Hindlimb muscle (tissue), 1 donor: ENCODE measurements at regions not wholly inside any gene's neighbourhood (a gene's known extent, or its start where the extent isn't known, plus 50 kb on each side); places are given as distances from the start of the nearest gene placed in this dataset.

Experiments used
- DNase-seq: peaks from one replicate; pipeline ENCODE4 v3.0.0-alpha.2; 2013

DNA sequence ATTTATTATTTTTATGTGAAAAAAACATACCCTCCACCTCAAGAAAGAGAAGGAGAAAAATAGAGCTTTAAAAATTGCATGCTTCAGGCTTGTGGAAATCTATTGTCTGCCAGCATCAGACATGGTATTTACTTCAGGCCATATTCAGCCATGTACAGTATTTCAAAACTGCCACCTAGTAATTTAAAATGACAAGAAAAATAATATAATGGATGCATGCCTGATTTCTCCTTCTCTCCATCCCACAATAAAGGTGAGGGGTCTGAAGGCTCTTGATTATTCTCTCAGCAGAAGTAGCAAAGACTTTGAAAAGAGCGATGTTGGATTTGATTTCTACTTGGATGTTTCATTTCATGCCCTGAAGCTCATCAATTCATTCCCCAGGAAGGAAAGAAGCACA, 250.7 kb downstream of the TBC1D4 start:
- no peak for DNase-seq

DNA sequence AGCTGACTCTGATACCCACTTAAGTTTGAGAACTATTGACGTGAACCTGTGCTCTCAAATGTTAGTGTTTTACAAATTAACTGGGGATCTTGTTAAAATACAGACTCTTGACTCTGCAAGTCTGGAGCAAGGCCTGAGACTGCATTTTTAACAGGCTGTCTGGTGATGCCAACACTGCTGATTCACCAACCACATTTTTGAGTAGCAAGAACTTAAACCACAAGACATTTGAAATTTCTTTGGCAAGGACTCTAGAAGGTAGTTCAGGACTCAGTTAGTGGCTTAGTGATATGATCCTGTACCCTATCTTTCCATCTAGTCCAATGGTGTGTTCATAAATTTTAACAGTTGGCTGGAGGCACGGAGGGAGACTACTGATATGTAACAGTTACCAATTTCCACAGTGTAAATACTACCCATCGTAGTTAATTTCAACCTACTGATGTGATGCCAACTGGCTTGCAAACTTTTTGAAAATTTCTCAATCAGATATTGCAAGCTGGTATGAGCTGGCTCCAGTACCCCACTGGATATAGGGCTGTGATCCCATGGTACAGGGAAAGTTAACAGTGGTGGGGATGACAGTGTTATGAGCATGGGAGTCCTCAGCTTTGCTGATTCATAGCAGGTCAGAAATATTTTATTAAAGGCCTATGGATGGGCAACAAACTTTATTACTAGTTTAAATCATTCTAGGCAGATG, 255.1 kb downstream of the TBC1D4 start:
- DNase-seq = no peak

DNA sequence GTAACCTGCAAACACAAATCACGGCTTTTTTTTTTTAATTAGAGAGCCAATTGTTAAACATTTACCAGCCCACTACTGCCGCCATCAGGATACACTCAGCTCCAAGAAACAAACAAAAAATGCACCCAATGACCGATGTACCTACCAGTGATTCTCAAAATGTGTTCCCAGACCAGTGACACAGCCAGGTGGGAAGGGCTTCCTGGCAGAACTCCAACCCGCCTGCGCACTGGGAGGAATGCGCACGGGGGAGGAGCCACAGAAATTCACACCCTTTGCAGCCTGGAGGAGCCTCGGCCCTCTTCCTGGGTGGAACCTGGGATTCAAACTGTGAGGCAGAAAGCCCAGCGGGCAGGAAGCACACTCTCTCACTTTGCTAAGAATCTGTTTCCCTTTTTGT, 255.9 kb downstream of the TBC1D4 start:
- DNase-seq = no peak

DNA sequence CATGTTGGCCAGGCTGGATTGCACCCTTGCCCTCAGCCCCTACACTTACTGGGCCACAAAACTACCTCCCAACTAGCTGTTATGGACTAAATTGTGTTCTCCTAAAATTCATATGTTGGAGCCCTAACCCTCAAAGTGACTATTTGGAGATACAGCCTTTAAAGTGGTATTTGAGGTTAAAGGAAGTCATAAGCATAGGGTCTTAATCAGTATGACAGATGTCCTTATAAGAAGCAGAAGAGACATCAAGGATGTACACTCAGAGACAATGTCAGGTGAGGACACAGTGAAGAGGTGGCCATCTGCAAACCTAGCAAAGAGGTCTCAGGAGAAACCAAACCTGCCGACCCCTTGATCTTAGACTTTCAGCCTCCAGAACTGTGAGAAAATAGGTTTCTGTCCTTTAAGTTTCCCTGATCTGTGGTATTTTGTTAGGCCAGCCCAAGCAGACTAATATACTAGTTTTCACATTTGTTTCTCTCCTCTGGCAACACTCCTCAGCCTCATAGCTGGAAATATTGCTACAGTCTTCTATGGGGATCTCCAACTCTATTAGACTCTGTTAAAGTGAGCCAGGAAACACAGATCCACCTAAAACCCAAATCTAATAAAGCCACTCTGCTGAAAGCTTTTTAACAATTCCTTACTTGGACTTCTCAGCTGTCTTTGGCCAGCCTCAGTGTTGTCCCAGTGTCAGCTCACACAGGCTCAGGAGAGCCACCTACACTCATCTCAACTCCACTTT, 256.5 kb downstream of the TBC1D4 start:
- DNase-seq = peak; percentile 53

DNA sequence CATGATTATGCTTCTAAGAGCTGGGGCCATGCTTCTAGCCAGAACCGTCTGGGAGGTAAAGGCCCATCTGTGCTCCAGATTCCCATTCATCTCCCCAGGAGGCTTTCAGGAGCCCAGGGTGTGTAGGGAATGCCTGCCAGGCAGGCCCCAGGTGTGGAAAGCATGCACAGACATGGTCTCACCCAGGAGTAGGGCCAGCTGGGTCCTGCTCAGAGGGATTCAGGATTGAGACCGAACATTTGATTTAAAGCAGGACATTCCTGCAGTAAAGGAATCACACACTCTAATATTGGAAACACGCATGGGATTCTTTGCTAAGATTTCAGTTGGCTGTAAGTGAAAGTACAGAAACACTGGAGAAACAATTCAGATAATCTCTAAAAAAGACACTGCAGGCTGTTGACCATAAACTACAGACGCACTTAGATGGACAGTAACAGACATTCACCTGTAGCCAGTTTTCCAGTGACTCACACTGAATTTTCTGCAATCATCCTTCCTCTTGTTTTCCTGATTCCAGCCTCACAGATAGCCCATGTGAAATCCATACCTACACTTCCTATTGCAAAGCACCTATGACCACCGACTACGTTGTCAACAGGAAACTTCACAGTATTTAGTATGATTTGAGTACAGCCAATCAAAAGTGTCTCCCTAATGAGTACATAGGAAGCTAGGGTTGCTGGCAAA, 257.8 kb downstream of the TBC1D4 start:
- DNase-seq = peak; percentile 75

DNA sequence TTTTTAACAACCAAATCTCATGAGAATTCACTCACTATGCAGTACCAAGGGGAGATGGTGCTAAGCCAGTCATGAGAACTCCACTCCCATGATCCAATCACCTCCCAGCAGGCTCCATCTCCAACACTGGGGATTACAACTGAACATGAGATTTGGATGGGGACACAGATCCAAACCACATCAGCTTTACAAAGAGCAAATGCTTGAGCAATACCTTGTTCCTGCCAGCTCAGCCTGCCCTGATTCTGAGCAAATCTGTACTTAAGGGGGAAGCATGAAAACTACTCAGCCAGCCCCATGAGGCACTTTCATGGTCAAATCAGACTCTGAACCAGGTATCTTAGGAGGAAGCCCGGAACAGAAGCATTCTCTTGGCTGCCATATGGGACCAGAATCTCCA, 259.9 kb downstream of the TBC1D4 start:
- DNase-seq = no peak

DNA sequence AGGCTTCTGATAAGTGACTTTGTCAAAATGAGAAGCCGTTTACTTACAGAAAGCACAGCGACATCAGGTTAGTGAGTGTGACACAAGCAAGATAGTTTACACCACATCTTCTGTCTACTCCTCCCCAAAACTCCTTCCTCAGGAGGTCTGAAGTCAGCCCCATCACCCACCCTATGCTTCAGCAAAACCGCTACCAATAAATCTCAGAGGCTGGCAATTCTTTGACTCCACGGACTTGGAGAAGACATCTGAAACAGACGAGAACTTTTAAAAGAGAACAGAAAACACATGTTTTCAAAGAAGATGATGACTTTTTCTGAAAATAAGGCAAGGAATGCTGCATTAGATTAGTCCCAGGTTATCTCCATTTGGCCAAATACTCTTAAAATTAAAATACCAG, 261.1 kb downstream of the TBC1D4 start:
- DNase-seq = no peak

DNA sequence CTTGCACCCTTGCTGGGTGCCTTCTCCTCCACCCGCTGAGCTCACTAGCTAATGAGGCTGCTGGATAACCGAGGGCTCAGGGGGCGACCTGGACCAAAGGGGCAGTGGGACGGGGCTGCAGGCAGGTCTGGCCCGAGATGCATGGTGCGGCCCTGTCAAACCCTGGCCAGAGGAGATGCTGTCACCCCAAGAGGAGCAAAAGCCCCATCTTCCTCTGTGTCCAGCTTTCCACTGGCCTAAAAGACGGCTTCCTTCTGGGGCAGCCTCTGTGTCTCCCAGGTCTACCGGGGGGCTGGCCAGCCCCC, 261.8 kb downstream of the TBC1D4 start:
- no peak for DNase-seq

DNA sequence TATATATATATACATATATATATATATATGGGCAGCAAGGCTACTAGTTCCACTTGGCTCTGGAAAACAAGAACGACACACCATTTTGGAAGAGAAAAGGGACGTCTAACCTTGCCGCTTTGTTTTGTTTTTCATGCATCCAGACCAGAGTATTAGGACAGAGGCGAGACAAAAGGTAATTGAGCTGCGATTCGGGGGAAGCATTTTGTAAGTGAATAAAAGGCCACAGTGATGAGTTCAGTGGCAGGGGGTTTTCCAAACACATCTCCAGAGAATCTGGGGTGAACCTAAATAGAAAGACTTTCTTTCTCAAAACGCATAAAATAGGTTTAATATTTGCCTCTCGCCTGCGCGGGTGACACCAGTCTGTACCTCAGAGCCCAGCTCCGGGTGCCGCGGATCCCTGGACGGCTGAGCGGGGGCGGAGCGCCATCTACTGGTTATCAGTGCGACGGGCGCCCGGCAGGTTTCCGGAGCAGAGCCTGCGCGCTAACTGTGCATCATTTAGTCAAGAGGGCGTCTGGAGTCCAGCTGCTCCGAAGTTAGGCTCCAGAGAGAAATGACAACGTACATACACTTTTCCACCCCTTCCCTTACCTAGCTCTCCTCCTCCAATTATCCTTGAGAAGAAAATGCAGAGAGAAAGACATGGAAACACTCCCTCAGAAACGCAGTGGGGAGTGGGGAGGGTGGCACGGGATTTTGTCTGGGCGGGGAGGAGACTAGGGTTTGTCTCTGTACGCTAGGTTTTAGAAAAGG, 262.3 kb downstream of the TBC1D4 start:
- DNase-seq = peak; percentile 86

DNA sequence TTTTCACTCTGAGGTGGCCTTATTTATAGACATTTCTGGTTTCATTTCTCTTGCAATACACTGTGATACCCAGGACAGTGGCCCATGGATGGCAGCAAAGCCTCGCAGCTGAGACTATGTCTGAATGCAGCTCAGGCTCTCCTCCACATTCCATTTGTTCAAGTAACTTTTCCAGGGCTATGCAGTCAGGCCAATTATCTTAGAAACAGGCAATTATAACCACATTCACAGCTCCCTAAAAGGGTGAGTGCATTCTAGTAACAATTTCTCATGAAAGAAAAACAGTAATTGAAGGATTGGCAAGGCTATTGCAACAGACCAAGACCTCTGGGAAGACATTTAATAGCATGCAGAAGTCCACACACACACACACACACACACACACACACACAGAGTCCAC, 264.0 kb downstream of the TBC1D4 start:
- no peak for DNase-seq

DNA sequence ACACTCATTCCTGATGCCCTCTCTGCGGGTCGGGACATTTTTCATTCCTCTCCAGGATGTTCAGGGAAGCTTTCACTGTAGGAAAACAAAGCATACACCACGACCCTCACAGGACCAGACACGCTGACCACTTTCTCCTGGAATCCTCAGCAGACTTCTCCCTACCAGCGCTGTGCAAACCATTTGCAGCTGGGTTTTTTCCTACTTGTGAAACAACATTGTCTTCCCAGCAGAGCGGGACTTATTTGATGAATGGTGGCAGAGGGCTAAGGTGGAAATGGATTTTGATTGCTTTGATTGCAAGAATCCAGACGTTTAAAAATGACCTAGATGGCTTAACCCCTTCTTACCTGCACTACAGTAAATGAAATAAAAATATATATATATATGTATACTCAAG, 265.9 kb downstream of the TBC1D4 start:
- no peak for DNase-seq

DNA sequence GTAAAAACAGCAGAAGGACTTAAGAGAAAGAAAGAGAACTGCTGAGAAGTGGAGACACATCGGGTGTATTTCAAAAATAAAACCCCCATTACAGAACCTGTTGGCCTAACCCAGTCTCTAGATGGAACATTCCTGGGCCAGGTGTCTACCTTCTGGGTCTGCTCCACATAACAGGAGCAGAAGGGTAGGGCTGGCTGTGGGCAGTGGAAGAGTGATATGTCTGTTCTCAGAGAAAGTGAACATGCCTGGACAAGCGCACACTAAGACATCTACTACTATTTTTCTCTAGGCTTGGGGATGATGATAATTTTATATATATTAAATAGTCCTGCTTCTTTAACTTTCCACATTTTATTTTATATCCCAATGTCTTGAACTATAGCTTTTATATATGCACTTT, 267.1 kb downstream of the TBC1D4 start:
- DNase-seq = no peak

DNA sequence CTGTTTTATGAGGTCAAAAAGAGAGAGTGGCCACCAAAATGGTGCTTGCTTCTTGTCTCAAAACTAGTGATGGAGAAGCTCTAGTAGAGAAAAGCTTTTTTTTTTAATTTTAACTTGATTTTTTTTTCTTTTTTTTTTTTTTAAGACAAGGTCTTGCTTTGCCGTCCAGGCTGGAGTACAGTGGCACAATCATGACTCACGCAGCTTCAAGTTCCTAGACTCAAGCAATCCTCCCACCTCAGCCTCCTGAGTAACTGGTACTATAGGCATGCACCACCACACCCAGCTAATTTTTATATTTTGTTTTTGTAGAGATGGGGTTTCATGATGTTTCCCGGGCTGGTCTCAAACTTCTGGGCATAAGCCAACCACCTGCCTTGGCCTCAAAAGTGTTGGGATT, 279.0 kb downstream of the TBC1D4 start:
- DNase-seq = no peak

DNA sequence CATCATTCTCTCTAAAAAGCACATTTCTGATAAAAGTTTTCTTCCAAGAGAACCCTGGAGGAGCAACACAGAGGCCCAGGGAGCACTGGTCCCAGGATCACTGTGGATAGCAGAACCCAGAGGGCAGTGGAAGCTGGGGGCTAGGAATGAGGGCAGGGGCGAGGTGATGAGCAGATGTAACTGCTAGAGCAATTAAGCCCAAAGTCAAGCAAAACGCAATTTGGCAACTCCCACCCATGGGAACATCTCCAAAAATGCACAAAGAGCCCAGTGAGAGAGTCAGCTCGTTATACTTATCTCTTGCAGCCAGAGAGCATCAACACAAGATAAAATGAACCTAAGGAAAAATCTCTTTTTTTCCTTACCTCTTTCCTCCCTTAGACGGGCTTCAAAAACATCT, 284.2 kb downstream of the TBC1D4 start:
- DNase-seq = no peak

DNA sequence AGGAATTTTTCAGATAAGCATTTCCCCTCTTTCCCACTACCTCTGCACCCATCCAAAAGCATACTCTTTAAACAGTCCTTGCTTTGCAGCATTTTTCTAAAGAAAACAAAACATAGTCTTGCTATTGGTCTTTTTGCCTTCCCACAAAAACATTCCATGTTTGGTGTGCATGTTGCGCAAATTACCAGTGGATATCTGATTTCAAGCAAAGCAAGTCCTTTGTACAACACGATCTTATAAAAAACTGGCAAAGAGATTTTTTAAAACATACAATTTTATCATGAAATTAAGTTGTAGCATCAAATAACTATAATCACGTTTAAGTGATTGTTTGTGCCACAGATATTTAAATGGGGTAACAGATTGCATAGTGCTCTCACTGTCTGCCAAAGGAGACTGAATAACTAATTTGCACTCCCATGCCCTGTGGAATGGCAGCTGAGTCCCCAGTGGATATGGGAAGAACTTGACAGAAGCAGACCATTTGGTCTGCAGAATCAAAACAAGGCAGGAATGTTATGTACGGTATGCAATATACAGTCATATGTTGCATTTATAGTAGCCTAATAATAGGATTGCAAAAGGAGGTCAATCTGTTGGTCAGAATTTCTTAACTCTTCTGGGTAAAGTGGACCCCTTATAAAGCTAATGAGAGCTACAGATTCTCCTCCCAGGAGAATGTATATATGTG, 285.7 kb downstream of the TBC1D4 start:
- DNase-seq = no peak

DNA sequence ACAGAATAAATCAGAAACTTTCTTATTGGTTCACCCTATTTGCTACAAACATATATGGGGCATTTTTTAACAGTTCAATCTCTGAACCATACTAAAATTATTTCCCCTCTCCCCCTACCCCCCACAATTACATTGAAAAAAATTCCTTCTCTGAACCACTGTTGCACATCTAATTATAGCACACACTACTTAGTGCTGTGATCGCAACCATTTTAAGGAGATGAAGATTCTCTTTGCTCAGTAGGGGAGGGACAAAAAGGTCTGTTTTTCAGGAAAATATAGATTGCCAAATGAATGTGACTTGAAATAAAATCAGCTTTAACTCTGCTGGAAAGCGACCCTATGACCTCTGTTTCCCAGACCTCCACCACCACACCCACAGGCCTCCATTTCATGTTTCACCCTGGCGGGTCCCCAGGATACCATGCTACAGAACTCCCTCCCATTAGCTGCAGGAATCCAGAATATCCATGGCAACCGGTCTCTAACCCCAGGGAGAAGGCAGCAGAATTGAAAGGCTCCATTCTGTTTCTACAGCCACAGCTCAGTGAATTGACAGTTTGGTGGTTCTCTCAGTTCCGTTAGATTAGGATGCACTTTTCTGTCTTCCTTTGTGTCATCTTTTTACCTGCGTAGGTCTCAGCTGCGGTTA, 286.3 kb downstream of the TBC1D4 start:
- DNase-seq = no peak

DNA sequence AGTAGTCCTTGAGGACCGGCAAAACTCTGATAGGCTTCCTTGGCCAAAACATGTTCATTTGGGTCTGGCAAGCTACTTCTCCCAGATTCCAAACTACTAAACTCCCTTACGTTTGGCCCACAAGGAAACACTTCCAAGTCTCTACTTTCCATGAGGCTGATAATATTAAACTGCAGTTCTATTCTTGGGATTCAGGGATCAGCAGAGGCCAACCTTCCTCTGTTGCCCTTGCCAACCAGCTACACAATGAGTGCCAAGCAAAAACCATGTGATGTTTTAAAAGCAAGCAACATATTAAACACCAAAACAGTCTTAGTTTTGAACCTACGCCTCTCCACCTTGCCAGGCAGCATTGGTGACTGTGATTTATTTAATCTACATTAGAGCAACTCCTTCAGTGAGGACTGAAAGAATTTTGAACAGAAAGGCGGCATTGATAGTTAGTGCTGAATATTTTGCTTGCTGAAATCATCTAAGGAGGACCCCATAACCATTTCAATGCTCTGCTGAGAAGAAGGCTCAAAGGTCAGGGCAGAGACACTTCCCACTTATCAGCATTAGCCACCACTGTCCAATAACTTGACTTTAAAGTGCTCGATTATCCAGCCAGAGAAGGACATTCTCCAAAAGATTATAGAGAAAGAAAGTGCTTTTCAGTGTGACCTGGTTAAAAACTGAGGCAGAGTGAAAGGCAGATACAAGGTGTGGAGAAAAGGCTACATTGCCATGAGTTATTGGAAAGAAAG, 287.1 kb downstream of the TBC1D4 start:
- no peak for DNase-seq

DNA sequence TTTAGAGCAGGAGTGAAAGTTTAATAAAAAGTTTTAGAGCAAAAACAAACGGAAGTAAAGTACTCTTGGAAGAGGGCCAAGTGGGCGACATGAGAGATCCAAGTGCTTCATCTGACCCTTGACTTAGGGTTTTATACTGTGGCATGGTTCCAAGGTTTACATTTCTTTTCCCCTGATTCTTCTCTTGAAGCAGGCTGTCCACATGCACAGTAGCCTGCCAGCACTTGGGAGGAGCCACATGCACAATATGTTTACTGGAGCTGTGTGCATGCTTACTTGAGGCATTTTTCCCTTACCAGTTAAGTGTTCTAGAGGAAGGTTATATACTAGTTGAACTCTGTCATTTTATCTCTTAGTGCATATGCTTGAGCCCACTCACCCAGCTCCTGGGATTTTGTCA, 295.6 kb downstream of the TBC1D4 start:
- no peak for DNase-seq

DNA sequence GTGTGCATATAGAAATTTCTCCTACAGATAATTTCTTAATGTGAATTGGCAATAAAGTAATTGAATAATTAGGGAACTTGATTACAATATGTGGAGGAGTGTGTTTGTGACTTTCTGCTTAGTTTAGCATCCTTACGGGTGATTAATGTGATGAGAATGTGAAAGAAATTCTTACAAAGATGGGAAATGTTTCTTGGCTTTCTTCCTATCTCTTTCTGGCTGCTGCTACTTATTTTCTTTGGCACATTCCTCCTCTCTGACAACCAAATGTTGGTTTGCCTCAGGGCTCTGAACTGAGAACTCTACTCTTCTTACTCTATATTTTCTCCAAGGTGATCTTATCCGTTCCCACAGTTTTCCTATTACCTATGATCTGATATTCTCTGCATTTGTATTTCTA, 300.1 kb downstream of the TBC1D4 start:
- no peak for DNase-seq

DNA sequence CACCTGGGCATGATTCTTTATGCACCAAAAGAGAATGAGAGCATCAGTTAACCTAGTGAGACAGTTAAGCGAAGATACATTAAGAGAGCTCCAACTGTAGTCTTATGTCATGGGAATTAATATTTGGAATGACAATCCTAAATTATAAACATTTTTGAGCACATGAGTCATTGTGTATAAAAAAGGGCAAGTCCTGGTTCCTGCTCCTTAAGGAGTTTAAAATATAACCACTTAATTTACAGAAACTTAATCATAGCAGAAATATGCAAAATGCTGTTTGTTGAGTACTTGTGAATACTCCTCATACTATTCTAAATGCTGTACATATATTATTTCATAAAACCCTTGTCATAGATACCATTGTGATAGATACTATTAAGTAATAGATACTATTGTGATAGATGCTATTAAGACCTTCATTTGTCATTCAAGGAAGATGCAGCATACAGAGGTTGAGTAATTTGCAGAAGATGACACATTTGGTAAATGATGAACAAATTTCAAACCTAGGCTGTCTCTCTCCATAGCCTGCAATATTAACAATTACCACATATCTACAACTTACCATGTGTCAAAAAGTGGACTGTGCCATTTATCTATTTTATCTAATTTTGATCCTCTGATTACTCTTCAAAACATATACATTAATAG, 301.0 kb downstream of the TBC1D4 start:
- DNase-seq = no peak

DNA sequence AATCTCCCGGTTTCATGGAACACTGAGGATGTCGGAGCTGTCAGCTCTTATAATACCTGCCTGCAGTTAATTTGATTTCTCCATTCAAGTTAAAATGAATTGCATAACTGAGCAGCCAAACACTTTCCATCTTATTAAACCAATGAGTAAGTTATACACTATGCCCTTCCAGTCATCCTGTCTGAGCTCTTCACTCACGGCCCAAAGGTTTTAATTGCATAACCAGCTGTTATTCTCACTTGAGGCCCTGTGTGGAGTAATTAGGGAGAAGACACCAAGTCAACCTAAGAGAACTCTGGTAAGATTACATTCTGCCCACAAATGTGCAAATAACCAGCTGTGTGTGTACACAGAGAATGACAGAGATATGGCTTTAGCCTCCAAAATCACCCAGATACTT, 303.5 kb downstream of the TBC1D4 start:
- DNase-seq = no peak
